HCT116 (cell line): ENCODE measurements at regions not wholly inside any gene's neighbourhood (a gene's known extent, or its start where the extent isn't known, plus 50 kb on each side); places are given as distances from the start of the nearest gene placed in this dataset.

Experiments
- ATAC-seq: fragments of 200-7000 bp; cut with Tn5 transposase; 2 replicates; pipeline ENCODE4 v1.9.1; 2020; ENCODE audit warnings: mild to moderate bottlenecking, moderate library complexity
- BruUV-seq: library from RNA; stranded (reverse); fragments of 400-500 nt; replicated peaks from 2 replicates; lab custom pipeline; 2021; lab: Mats Ljungman, UMichigan
- CTCF ChIA-PET: fragments of 300-600 bp; sonication (Branson Sonifier 250); formaldehyde crosslinking; loops from one replicate; lab custom pipeline; 2021; ENCODE audit warnings: antibody characterized with exemption; lab: Charles Lee
- POLR2A ChIA-PET: fragments of 300-600, 350-600 bp; sonication (Branson Sonifier 250); formaldehyde crosslinking; loops from one replicate; lab custom pipeline; 2021; ENCODE audit warnings: antibody characterized with exemption; lab: Charles Lee
- RAD21 ChIA-PET, 2 experiments: fragments of 300-600 bp; sonication (Branson Sonifier 250); formaldehyde crosslinking; loops; one replicate each; lab custom pipeline; 2023; ENCODE audit warnings: low total read pairs in 2 of 2; ENCODE audit not compliant: uncharacterized antibody in 2 of 2, unreplicated experiment in 2 of 2, low non-redundant PET in 1 of 2; lab: Charles Lee
- DNase-seq: peaks from one replicate; pipeline ENCODE4 v3.0.0-alpha.2; 2010; ENCODE audit warnings: low read depth, low spot score
- H2AFZ ChIP-seq: fragments of 200-600 bp; shearing (Covaris generic), sonication (generic); 2 replicates; pipeline ENCODE4 v1.6.1; 2017; ENCODE audit warnings: low read depth, mixed run types, mixed read lengths, antibody characterized with exemption, low read length; ENCODE audit not compliant: poor library complexity, severe bottlenecking
- H3K27ac ChIP-seq: 2 replicates; pipeline ENCODE4 v1.5.1; 2012; ENCODE audit warnings: low read depth, low read length
- H3K27me3 ChIP-seq: fragments of 200-600 bp; sonication (generic); 2 replicates; pipeline ENCODE4 v1.6.1; 2016; ENCODE audit warnings: mixed run types, low read length, mixed read lengths; ENCODE audit not compliant: insufficient read depth
- H3K36me3 ChIP-seq, 2 experiments: fragments of 200-500 bp in 1 of 2; fragments of 200-600 bp in 1 of 2; sonication (Bioruptor generic) in 1 of 2; sonication (generic) in 1 of 2; 2 replicates each; pipeline versions ENCODE4 v1.5.1 to v1.6.1; 2014 to 2016; ENCODE audit warnings: low read length in 2 of 2, inconsistent platforms in 1 of 2, mixed read lengths in 1 of 2, mixed run types in 1 of 2; ENCODE audit not compliant: insufficient read depth in 2 of 2, control insufficient read depth in 1 of 2
- H3K4me1 ChIP-seq, 2 experiments: fragments of 200-600 bp in 1 of 2; sonication (generic) in 1 of 2; 2 replicates each; pipeline versions ENCODE4 v1.5.1 to v1.6.1; 2012 to 2017; ENCODE audit warnings: low read length in 2 of 2, inconsistent platforms in 1 of 2, mild to moderate bottlenecking in 1 of 2, mixed read lengths in 1 of 2, mixed run types in 1 of 2, moderate library complexity in 1 of 2; ENCODE audit not compliant: insufficient read depth in 2 of 2, control insufficient read depth in 1 of 2
- H3K4me2 ChIP-seq: fragments of 200-600 bp; sonication (generic); 2 replicates; pipeline ENCODE4 v1.6.1; 2017; ENCODE audit warnings: mixed run types, low read length, mixed read lengths
- H3K4me3 ChIP-seq, 2 experiments: fragments of 200-600 bp in 1 of 2; sonication (generic) in 1 of 2; replicated peaks in 1 of 2; 2 replicates each; pipeline ENCODE4 v1.5.1; 2011 to 2016; ENCODE audit warnings: low read length in 2 of 2, control low read depth in 1 of 2, low read depth in 1 of 2, mild to moderate bottlenecking in 1 of 2, mixed read lengths in 1 of 2, mixed run types in 1 of 2
- H3K79me2 ChIP-seq: fragments of 200-600 bp; sonication (generic); 2 replicates; pipeline ENCODE4 v1.6.1; 2017; ENCODE audit warnings: mild to moderate bottlenecking, mixed run types, low read length, moderate library complexity, mixed read lengths; ENCODE audit not compliant: insufficient read depth
- H3K9ac ChIP-seq: fragments of 200-600 bp; sonication (generic); 2 replicates; pipeline ENCODE4 v1.6.1; 2016; ENCODE audit warnings: low read length, mixed read lengths
- H3K9me2 ChIP-seq: fragments of 200-600 bp; sonication (generic), shearing (Covaris generic); 2 replicates; pipeline ENCODE4 v1.6.1; 2017; ENCODE audit warnings: mixed run types, mild to moderate bottlenecking, moderate library complexity; ENCODE audit not compliant: insufficient read depth
- H3K9me3 ChIP-seq, 2 experiments: fragments of 200-500 bp in 1 of 2; fragments of 200-600 bp in 1 of 2; sonication (Bioruptor generic) in 1 of 2; sonication (generic) in 1 of 2; 2 replicates each; pipeline ENCODE4 v1.6.1; 2014 to 2017; ENCODE audit warnings: low read length in 2 of 2, mixed read lengths in 2 of 2, inconsistent platforms in 1 of 2, low read depth in 1 of 2, mild to moderate bottlenecking in 1 of 2, mixed run types in 1 of 2, moderate library complexity in 1 of 2; ENCODE audit not compliant: control insufficient read depth in 1 of 2, insufficient read depth in 1 of 2
- H4K20me1 ChIP-seq: fragments of 200-600 bp; sonication (generic), shearing (Covaris generic); 2 replicates; pipeline ENCODE4 v1.6.1; 2017; ENCODE audit warnings: mixed run types, mild to moderate bottlenecking, moderate library complexity; ENCODE audit not compliant: insufficient read depth
- ATF3 ChIP-seq: IDR thresholded peaks from 2 replicates; pipeline ENCODE4 v1.6.1; 2012
- CBX3 ChIP-seq: IDR thresholded peaks from 2 replicates; pipeline ENCODE4 v1.6.1; 2012; ENCODE audit warnings: low read depth
- CEBPB ChIP-seq: IDR thresholded peaks from 2 replicates; pipeline ENCODE4 v1.6.1; 2012; ENCODE audit warnings: low read depth
- CTCF ChIP-seq, 3 experiments: fragments of 200-600 bp in 1 of 3; sonication (generic) in 1 of 3; IDR thresholded peaks in 2 of 3; conservative IDR thresholded peaks in 1 of 3; 2 replicates each; pipeline ENCODE4 v1.5.1; 2012 to 2017; ENCODE audit warnings: low read depth in 2 of 3, low read length in 2 of 3, antibody characterized with exemption in 1 of 3, borderline replicate concordance in 1 of 3, control low read depth in 1 of 3, mild to moderate bottlenecking in 1 of 3, mixed read lengths in 1 of 3, mixed run types in 1 of 3, moderate library complexity in 1 of 3; ENCODE audit not compliant: insufficient read depth in 1 of 3
- EZH2 ChIP-seq: fragments of 200-600 bp; sonication (generic); IDR thresholded peaks from 2 replicates; pipeline ENCODE4 v1.6.1; 2017; ENCODE audit warnings: antibody characterized with exemption, mixed run types
- EZH2phosphoT487 ChIP-seq: fragments of 200-600 bp; IDR thresholded peaks from 2 replicates; pipeline ENCODE4 v1.6.1; 2018; ENCODE audit warnings: antibody characterized with exemption, borderline replicate concordance
- FOSL1 ChIP-seq: IDR thresholded peaks from 2 replicates; pipeline ENCODE4 v1.6.1; 2012; ENCODE audit warnings: low read depth
- POLR2AphosphoS5 ChIP-seq: IDR thresholded peaks from 2 replicates; pipeline ENCODE4 v1.6.1; 2011; ENCODE audit warnings: mild to moderate bottlenecking, low read depth, low read length, moderate library complexity
- RAD21 ChIP-seq: IDR thresholded peaks from 2 replicates; pipeline ENCODE4 v1.6.1; 2012; ENCODE audit warnings: low read depth, mild to moderate bottlenecking
- REST ChIP-seq: IDR thresholded peaks from 2 replicates; pipeline ENCODE4 v1.6.1; 2012; ENCODE audit warnings: low read depth
- SIN3A ChIP-seq: IDR thresholded peaks from 2 replicates; pipeline ENCODE4 v1.6.1; 2012; ENCODE audit warnings: low read depth
- SP1 ChIP-seq: IDR thresholded peaks from 2 replicates; pipeline ENCODE4 v1.6.1; 2012; ENCODE audit warnings: low read depth
- SRF ChIP-seq: IDR thresholded peaks from 2 replicates; pipeline ENCODE4 v1.6.1; 2012; ENCODE audit warnings: low read depth
- YY1 ChIP-seq: IDR thresholded peaks from 2 replicates; pipeline ENCODE4 v1.6.1; 2011; ENCODE audit warnings: low read length, low read depth, moderate library complexity, mild to moderate bottlenecking; ENCODE audit not compliant: insufficient replicate concordance; ENCODE audit errors: extremely low read depth
- ZBTB33 ChIP-seq: IDR thresholded peaks from 2 replicates; pipeline ENCODE4 v1.6.1; 2011; ENCODE audit warnings: mild to moderate bottlenecking, low read length, moderate library complexity; ENCODE audit not compliant: insufficient replicate concordance; ENCODE audit errors: extremely low read depth
- ZFX ChIP-seq: fragments of 450-650 bp; IDR thresholded peaks from 2 replicates; pipeline ENCODE4 v1.6.1; 2017
- intact Hi-C: fragments of 100-400 bp; cut with micrococcal nuclease; formaldehyde crosslinking; loops from 2 replicates; pipeline ENCODE4 v1.10.0; 2022

GRCh38 chr12:84607170-84607819 is 305.3 kb downstream of the SLC6A15 start:
- BruUV-seq: no TSS peak
- intact Hi-C loops: no loop called here

More at GRCh38 chr12:84607170-84607819, 305.3 kb downstream of the SLC6A15 start:
- no peak for TF ChIP-seq RAD21
- no peak for TF ChIP-seq REST
- no peak for TF ChIP-seq SRF
- TF ChIP-seq POLR2AphosphoS5: no peak
- TF ChIP-seq FOSL1: no peak
- no peak for TF ChIP-seq CTCF (IDR thresholded peaks at IDR 0.05 in 2 of 3, conservative IDR thresholded peaks at IDR 0.05 in 1 of 3; ENCODE audit: borderline replicate concordance in 1 of 3, insufficient read depth in 1 of 3, low read depth in 2 of 3, low read length in 2 of 3)
- no peak for TF ChIP-seq EZH2
- TF ChIP-seq SIN3A: no peak
- no peak for TF ChIP-seq CBX3
- TF ChIP-seq YY1: no peak
- no peak for TF ChIP-seq ZBTB33
- no peak for TF ChIP-seq ZFX
- no peak for TF ChIP-seq SP1
- TF ChIP-seq EZH2phosphoT487: no peak
- TF ChIP-seq ATF3: no peak
- no peak for TF ChIP-seq CEBPB
- Histone ChIP-seq H3K9ac (no peak overlapping the region), H4K20me1 (no peaks in the 10 kb centered on the region), H3K4me1 (no peaks in the 10 kb centered on the region), H3K9me2 (no peaks in the 10 kb centered on the region), H3K4me2 (no peak overlapping the region), H3K79me2 (no peaks in the 10 kb centered on the region), H3K4me3 (no peak overlapping the region), H3K27me3 (no peaks in the 10 kb centered on the region), H3K9me3 (no peaks in the 10 kb centered on the region), H2AFZ (no peak overlapping the region), H3K27ac (no peak overlapping the region), H3K36me3 (no peaks in the 10 kb centered on the region)
- no peak for DNase-seq
- no peak for ATAC-seq
- ChIA-PET RAD21 (no interaction called here), POLR2A (no interaction called here), CTCF (no interaction called here)
